H1 (cell line): ENCODE measurements at regions not wholly inside any gene's neighbourhood (a gene's known extent, or its start where the extent isn't known, plus 50 kb on each side); places are given as distances from the start of the nearest gene placed in this dataset.

ENCODE experiments used
- RXRA ChIP-seq: IDR thresholded peaks from 2 replicates; pipeline ENCODE4 v1.6.1; 2011; ENCODE audit warnings: low read depth, mild to moderate bottlenecking, low read length, moderate library complexity; ENCODE audit not compliant: insufficient read depth
- SUZ12 ChIP-seq: fragments of 200-600 bp; sonication (generic); IDR thresholded peaks from 2 replicates; pipeline ENCODE4 v1.6.1; 2012; ENCODE audit warnings: mild to moderate bottlenecking, inconsistent platforms, low read length, moderate library complexity, mixed read lengths

DNA sequence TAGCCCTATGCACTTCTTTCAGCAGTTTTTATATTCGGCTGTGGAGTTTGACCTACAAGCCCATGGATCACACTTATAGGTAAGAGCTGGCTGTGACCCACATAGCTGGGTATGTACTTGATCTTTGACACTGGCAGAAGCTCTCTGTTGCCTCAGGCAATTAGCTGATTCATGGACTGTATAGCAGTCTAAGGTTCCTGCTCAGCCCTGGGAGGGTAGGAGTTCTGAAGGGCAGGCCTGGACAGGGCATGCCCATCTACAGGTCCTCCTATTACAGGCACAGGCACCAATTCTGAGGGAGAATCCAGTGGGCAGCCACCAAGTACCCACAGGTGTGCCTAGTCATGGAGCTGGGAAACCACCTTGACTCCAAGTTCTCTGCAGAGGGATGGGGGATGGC, 301.8 kb upstream of the GALNT5 start (continued):
- TF ChIP-seq RXRA (no peak), SUZ12 (no peak)
- TF ChIP-seq, all 59 proteins: peak for 0
